ENCODE measurements at regions not wholly inside any gene's neighbourhood (a gene's known extent, or its start where the extent isn't known, plus 50 kb on each side); places are given as distances from the start of the nearest gene placed in this dataset.

- no peak for TF ChIP-seq NFYA (IDR thresholded peaks at IDR 0.05; ENCODE audit: borderline replicate concordance, low read depth, low read length)
- TF ChIP-seq ATF3 (IDR thresholded peaks at IDR 0.05; ENCODE audit: borderline replicate concordance, extremely low read depth, low read depth, low read length): no peak
- TF ChIP-seq MXI1 (IDR thresholded peaks at IDR 0.05; ENCODE audit: low read depth, low read length): no peak
- TF ChIP-seq EP300 (IDR thresholded peaks at IDR 0.05; ENCODE audit: borderline replicate concordance in 1 of 2, control insufficient read depth in 1 of 2, low read depth in 2 of 2, low read length in 2 of 2): no peak
- no peak for TF ChIP-seq BCLAF1 (IDR thresholded peaks at IDR 0.05)
Observed at GRCh38 chr6:146884728-146885127, 286.0 kb downstream of the ADGB start (continued).

GRCh38 chr6:146885708-146886457 lies 287.1 kb downstream of the ADGB start:
- Histone ChIP-seq H3K36me3 (ENCODE audit: control insufficient read depth in 2 of 2, insufficient read depth in 2 of 2, low read length in 1 of 2) (no peaks in the 10 kb centered on the region), H3K9me3 (replicated peaks; ENCODE audit: control insufficient read depth, insufficient read depth, low read length) (no peaks in the 10 kb centered on the region), H3K4me1 (ENCODE audit: control insufficient read depth, insufficient read depth, low read length) (no peaks in the 10 kb centered on the region), H3K27me3 (replicated peaks in 1 of 2; ENCODE audit: control insufficient read depth in 2 of 2, insufficient read depth in 2 of 2, low read length in 1 of 2) (no peaks in the 10 kb centered on the region), H3K79me2 (ENCODE audit: control insufficient read depth, insufficient read depth, low read length) (no peaks in the 10 kb centered on the region), H4K20me1 (ENCODE audit: control insufficient read depth, insufficient read depth) (no peaks in the 10 kb centered on the region), H3K27ac (ENCODE audit: control insufficient read depth, insufficient read depth) (no peak overlapping the region), H3K9ac (ENCODE audit: control insufficient read depth, insufficient read depth, low read length) (no peak overlapping the region), H3K4me2 (ENCODE audit: control insufficient read depth, insufficient read depth) (no peak overlapping the region), H2AFZ (ENCODE audit: control insufficient read depth, low read depth, low read length) (no peak overlapping the region), H3K4me3 (no peak overlapping the region)
- FAIRE-seq (no peak), ATAC-seq (no peak), DNase-seq (ENCODE audit: low read depth, low spot score) (no peak)
- SMC1A ChIA-PET (ENCODE audit: uncharacterized antibody, unreplicated experiment): interaction anchor here (1.2 kb wide), 1 partner anchor 68 kb away, joined by 3 read pairs; no protein-coding TSS in a partner anchor
- in situ Hi-C loops (cut with MboI) (no loop called here), intact Hi-C loops (cut with micrococcal nuclease; ENCODE audit: unreplicated experiment) (no loop called here)
- TF ChIP-seq TARDBP (IDR thresholded peaks at IDR 0.05; ENCODE audit: borderline replicate concordance) (no peak), FOXK2 (IDR thresholded peaks at IDR 0.05) (no peak), CBFB (IDR thresholded peaks at IDR 0.05; ENCODE audit: low read depth) (no peak), CBX3 (IDR thresholded peaks at IDR 0.05; ENCODE audit: borderline replicate concordance, low read depth) (no peak), RUNX3 (IDR thresholded peaks at IDR 0.05; ENCODE audit: low read length) (no peak), IKZF1 (conservative IDR thresholded peaks at IDR 0.05) (no peak), ZNF217 (IDR thresholded peaks at IDR 0.05) (no peak), MTA3 (IDR thresholded peaks at IDR 0.05; ENCODE audit: borderline replicate concordance, low read length) (no peak), SUZ12 (IDR thresholded peaks at IDR 0.05; ENCODE audit: unreplicated experiment) (no peak)
- WGBS (ENCODE audit: insufficient coverage, insufficient replicate concordance, low lambda C conversion rate, missing lambda C conversion rate): 30% methylated on average over 4 of the region's 4 CpGs
- CTCF ChIA-PET: no interaction called here
- POLR2A ChIA-PET: no interaction called here
- BruUV-seq (replicated peaks): no TSS peak
- RAD21 ChIA-PET (ENCODE audit: unreplicated experiment): interaction anchor here (1.1 kb wide), 1 partner anchor 15 kb away, joined by 3 read pairs; no protein-coding TSS in a partner anchor

All from GM12878 (cell line).